UCSD-AML1 (cell line): ENCODE measurements at regions not wholly inside any gene's neighbourhood (a gene's known extent, or its start where the extent isn't known, plus 50 kb on each side); places are given as distances from the start of the nearest gene placed in this dataset.
"Not testable (repeated sequence)": the region's sequence is repeated elsewhere in the genome, so short reads cannot be mapped to it uniquely, and the experiment has no call there.

Experiments
- DNase-seq: peaks from one replicate; lab custom pipeline; 2025; ENCODE audit not compliant: unreplicated experiment; lab: John Stamatoyannopoulos, UW

DNA sequence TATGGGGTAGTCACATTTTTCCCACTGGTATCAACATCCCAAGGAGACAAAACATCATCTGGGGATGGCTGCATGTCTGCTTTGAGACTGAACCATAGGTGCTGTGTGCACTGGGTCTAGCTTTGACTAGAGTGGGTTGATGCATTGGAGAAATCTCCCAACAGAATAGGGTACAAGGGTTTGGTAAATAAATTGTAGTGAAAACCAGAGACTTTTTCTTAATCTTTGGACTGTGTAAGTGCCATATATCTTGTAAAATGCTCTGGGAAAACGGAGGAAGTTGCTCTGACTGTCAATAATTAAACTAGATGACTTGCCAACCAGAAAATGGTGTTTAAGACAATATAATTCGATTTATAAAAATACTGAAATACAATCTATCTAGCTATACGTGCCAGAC is 1064.0 kb upstream of the SLIT2 start:
- DNase-seq, result no peak

DNA sequence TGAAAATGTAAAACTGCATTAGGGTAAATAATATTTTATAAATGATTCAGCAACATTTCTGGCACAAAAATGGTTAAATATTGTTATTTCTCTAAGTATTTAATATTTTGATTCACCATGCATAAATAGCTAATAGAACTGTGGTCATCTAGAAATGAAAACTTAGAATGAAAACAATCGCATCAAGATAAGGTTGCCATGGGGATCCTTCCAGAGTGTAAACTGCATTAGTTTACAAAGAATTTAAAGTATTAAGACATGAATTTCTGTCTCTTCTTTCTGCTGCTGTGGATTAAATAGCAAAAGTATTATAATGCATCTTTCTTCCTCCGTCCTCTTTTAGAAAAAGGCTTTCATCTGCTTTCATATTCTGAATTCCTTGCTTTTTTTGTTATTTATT is 1064.6 kb upstream of the SLIT2 start:
- DNase-seq, result no peak

- not testable (repeated sequence) for DNase-seq
Observed at GRCh38 chr4:19181631-19182030, 1070.1 kb upstream of the SLIT2 start.

- DNase-seq, result no peak
Observed at GRCh38 chr4:19178835-19179234, 1072.9 kb upstream of the SLIT2 start.

GRCh38 chr4:19177616-19178015 is 1074.1 kb upstream of the SLIT2 start:
- DNase-seq, result no peak

GRCh38 chr4:19171832-19172231 is 1079.9 kb upstream of the SLIT2 start:
- no peak for DNase-seq

- no peak for DNase-seq
Observed at GRCh38 chr4:19167311-19167710, 1084.4 kb upstream of the SLIT2 start.

DNA sequence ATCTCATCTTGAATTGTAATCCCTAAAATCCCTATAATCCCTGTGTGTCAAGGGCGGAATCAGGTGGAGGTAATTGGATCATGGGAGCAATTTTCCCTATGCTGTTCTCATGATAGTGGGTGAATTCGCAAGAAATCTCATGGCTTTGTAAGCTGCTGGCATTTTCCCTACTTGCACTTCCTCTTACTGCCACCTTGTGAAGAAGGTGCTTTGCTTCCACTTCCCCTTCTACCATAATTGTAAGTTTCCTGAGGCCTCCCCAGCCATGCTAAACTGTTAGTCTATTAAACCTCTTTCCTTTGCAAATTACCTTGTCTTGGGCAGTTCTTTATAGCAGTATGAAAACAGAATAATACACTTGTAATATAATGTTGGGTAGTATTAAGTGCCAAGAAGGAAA is 1087.4 kb upstream of the SLIT2 start:
- DNase-seq, result no peak

- DNase-seq, result no peak
Observed at GRCh38 chr4:19159874-19160273, 1091.8 kb upstream of the SLIT2 start.

- DNase-seq, result no peak
Observed at GRCh38 chr4:19158107-19158809, 1093.4 kb upstream of the SLIT2 start.

DNA sequence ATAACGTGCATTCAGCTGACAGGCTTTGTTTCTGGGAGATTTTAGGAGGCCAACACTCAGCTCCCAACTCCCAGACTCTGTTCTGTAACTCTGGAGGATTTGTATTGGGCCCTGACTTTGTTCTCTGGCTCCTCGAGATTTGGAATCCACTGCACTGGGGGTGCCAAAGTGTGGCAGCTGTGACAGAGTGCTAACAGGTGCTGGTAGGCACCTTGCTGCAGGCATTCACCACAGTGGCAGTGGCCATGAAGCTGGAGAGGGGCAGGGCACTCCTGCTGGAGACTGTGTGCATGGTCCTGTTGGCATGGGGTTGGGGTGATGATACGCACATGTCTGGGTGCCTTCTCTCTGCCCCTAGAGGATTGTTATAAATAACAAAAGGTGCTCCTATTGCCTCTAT is 1094.9 kb upstream of the SLIT2 start:
- no peak for DNase-seq

GRCh38 chr4:19155568-19155967 is 1096.1 kb upstream of the SLIT2 start:
- DNase-seq, result no peak

GRCh38 chr4:19154267-19154666 is 1097.4 kb upstream of the SLIT2 start:
- not testable (repeated sequence) for DNase-seq

GRCh38 chr4:19152264-19152663 is 1099.4 kb upstream of the SLIT2 start:
- no peak for DNase-seq

GRCh38 chr4:19151684-19152083 is 1100.0 kb upstream of the SLIT2 start:
- no peak for DNase-seq

DNA sequence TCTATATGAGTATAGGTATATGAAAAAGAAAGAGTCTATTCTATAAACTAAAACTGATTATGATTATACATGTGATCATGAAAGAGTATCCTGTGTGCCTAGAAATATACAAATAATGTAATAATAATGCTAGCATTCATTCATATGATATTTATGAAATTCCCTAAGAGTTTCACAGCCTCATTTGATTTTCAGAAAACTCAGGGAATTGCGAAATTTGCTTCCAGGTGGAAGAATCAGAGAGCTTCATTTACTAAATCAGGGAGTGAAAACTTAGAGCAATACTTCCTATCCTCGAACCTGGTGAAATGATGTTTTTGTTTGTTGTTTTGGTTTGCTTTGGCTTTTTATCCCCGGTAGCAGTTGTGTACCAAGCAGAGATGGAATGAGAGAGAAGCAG is 1105.7 kb upstream of the SLIT2 start:
- no peak for DNase-seq

DNA sequence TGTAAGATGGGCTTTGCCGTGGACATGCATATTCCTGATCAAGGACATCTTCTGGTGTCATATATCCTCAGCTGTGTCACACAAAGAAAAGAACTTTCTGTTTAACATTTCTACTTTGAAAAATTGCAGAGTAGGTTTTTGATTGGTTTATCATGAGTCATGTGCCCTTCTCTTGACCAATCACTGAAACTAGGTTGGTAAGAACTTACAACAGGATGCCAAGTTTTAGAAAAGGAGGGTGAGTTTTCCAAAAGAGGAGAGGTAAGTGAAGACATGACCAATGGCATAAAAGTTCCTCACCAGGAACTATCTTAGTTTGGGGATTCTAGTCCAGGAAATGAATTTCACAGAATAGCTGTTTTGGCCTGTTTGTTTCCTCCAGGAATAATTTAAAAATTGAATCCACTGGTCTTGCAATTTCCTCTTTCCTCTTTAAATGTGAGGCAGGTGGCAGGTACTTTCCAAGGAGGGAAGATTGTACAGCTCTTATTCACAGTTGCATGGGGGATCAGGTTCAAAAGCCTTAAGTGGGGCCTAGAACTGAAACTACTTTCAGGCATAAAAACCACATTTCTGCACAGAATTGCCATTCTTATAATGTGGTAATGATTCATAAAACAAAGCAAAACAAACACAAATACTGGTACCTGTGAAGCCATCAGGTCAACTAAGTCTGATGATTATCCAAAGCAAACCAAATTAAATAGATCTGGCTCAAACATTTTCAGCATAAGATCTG is 1114.5 kb upstream of the LCORL start:
- no peak for DNase-seq

DNA sequence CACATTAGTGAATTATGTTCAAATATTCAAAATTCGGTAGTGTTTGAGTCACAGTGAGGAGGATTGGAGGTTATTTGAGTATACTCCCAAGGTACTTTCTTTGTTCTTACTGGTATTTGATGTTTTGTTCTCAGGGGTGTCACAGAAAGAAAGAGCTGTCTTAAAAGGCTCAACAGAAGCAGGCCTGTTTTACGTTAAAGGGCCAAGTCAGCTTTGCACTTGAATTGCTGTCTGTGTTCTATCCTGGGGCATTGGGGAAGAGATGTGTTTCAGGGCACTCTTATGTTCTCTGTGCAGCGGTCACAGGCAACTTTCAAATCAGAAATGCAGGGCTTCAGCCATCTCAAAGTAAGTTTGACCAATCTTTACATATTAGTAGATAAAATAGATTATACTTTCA is 1113.1 kb upstream of the LCORL start:
- DNase-seq, result no peak

DNA sequence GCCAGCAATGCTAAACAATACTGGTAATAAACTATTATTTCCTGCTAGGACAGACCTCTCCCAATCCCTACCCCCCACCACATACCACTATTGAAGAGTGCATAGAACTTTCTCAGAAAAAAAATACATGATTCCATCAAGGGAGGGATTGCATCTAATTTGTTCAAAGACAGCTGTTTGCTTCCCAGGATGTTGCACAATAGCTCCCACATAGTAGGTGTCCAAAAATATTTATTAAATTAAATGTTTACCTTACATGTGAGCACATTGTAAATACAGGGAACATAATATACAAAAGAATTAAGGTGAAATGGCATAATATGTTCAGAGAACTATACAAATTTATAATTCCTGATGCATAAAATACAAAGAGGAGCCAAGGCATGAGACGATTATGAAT is 1111.8 kb upstream of the LCORL start:
- no peak for DNase-seq

- DNase-seq, result no peak
Observed at GRCh38 chr4:19130866-19131265, 1109.3 kb upstream of the LCORL start.

GRCh38 chr4:19128176-19128575 is 1106.6 kb upstream of the LCORL start:
- no peak for DNase-seq

GRCh38 chr4:19126903-19127302 is 1105.3 kb upstream of the LCORL start:
- no peak for DNase-seq

DNA sequence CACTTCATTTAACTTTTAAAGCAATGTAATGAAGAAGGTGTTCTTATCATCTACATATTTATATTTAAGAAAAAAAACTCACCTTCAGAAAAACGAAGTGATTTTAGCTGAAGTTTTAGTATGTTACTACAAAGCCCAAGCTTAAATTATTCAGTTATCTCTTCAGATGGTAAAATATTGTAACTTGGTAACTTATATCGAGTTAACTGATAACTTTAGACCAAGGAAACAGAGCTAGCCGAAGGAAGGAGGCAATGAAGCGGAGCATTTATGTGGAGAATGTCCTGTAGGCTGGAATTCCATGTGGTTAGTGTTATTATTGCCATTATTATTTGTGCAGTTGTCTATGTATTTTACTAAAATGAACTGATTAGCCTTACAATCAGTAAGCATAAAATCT is 1102.1 kb upstream of the LCORL start:
- DNase-seq, result no peak
